Panc1 (cell line): ENCODE measurements at regions not wholly inside any gene's neighbourhood (a gene's known extent, or its start where the extent isn't known, plus 50 kb on each side); places are given as distances from the start of the nearest gene placed in this dataset.

ENCODE experiments used
- SIN3A ChIP-seq: IDR thresholded peaks from 2 replicates; pipeline ENCODE4 v1.6.1; 2012; ENCODE audit warnings: low read depth, mild to moderate bottlenecking, low read length, moderate library complexity, borderline replicate concordance; ENCODE audit not compliant: insufficient read depth
- TF ChIP-seq, protein P1 (sequence below): fragments of 450-650 bp; IDR thresholded peaks from 2 replicates; pipeline ENCODE4 v1.5.1; 2017; ENCODE audit warnings: mild to moderate bottlenecking
- TF ChIP-seq, protein P2 (sequence below), 2 experiments: IDR thresholded peaks; 2 replicates each; pipeline ENCODE4 v1.6.1; 2011 to 2012; ENCODE audit warnings: low read depth in 2 of 2, control low read depth in 1 of 2, low read length in 1 of 2, mild to moderate bottlenecking in 1 of 2, moderate library complexity in 1 of 2; ENCODE audit not compliant: insufficient read depth in 1 of 2

GRCh38 chr13:111554539-111555267, 234.3 kb downstream of the TEX29 start:
- TF ChIP-seq, protein P1, sequence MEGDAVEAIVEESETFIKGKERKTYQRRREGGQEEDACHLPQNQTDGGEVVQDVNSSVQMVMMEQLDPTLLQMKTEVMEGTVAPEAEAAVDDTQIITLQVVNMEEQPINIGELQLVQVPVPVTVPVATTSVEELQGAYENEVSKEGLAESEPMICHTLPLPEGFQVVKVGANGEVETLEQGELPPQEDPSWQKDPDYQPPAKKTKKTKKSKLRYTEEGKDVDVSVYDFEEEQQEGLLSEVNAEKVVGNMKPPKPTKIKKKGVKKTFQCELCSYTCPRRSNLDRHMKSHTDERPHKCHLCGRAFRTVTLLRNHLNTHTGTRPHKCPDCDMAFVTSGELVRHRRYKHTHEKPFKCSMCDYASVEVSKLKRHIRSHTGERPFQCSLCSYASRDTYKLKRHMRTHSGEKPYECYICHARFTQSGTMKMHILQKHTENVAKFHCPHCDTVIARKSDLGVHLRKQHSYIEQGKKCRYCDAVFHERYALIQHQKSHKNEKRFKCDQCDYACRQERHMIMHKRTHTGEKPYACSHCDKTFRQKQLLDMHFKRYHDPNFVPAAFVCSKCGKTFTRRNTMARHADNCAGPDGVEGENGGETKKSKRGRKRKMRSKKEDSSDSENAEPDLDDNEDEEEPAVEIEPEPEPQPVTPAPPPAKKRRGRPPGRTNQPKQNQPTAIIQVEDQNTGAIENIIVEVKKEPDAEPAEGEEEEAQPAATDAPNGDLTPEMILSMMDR, result no peak
- TF ChIP-seq, protein P2, sequence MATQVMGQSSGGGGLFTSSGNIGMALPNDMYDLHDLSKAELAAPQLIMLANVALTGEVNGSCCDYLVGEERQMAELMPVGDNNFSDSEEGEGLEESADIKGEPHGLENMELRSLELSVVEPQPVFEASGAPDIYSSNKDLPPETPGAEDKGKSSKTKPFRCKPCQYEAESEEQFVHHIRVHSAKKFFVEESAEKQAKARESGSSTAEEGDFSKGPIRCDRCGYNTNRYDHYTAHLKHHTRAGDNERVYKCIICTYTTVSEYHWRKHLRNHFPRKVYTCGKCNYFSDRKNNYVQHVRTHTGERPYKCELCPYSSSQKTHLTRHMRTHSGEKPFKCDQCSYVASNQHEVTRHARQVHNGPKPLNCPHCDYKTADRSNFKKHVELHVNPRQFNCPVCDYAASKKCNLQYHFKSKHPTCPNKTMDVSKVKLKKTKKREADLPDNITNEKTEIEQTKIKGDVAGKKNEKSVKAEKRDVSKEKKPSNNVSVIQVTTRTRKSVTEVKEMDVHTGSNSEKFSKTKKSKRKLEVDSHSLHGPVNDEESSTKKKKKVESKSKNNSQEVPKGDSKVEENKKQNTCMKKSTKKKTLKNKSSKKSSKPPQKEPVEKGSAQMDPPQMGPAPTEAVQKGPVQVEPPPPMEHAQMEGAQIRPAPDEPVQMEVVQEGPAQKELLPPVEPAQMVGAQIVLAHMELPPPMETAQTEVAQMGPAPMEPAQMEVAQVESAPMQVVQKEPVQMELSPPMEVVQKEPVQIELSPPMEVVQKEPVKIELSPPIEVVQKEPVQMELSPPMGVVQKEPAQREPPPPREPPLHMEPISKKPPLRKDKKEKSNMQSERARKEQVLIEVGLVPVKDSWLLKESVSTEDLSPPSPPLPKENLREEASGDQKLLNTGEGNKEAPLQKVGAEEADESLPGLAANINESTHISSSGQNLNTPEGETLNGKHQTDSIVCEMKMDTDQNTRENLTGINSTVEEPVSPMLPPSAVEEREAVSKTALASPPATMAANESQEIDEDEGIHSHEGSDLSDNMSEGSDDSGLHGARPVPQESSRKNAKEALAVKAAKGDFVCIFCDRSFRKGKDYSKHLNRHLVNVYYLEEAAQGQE (IDR thresholded peaks at IDR 0.05; ENCODE audit: insufficient read depth in 1 of 2, low read depth in 2 of 2, low read length in 1 of 2), result no peak
- no peak for TF ChIP-seq SIN3A
